MM.1S (cell line): ENCODE measurements at regions not wholly inside any gene's neighbourhood (a gene's known extent, or its start where the extent isn't known, plus 50 kb on each side); places are given as distances from the start of the nearest gene placed in this dataset.

Experiments used
- CTCF ChIP-seq: fragments of 300-600 bp; sonication (generic); IDR thresholded peaks from 2 replicates; pipeline ENCODE4 v1.5.1; 2016; ENCODE audit warnings: antibody characterized with exemption, low read length, mixed read lengths
- EZH2 ChIP-seq: fragments of 300-600 bp; sonication (generic); optimal IDR thresholded peaks from 2 replicates; pipeline ENCODE3; 2017; ENCODE audit warnings: low read depth, mild to moderate bottlenecking, antibody characterized with exemption, low read length, mixed read lengths

- TF ChIP-seq CTCF (no peak), EZH2 (no peak)
Observed at GRCh38 chr14:39851202-39851601, 419.0 kb upstream of the FBXO33 start.
